GM19238 (cell line): ENCODE measurements at regions not wholly inside any gene's neighbourhood (a gene's known extent, or its start where the extent isn't known, plus 50 kb on each side); places are given as distances from the start of the nearest gene placed in this dataset.

Source experiments
- DNase-seq: peaks from one replicate; pipeline ENCODE4 v3.0.0; 2011; ENCODE audit warnings: low spot score; ENCODE audit not compliant: insufficient read length

GRCh38 chr9:17018540-17019196, 116.2 kb upstream of the CNTLN start:
- DNase-seq, result no peak

GRCh38 chr9:17017931-17018491, 116.8 kb upstream of the CNTLN start:
- no peak for DNase-seq

GRCh38 chr9:17013891-17014290, 120.9 kb upstream of the CNTLN start:
- no peak for DNase-seq

GRCh38 chr9:17013010-17013409, 121.8 kb upstream of the CNTLN start:
- DNase-seq, result no peak

- no peak for DNase-seq
These were observed 123.0 kb upstream of the CNTLN start for GRCh38 chr9:17011880-17012279.

- no peak for DNase-seq
These were observed 125.8 kb upstream of the CNTLN start for GRCh38 chr9:17009071-17009470.

- DNase-seq, result no peak
These were observed 129.6 kb upstream of the CNTLN start for GRCh38 chr9:17005056-17005823.

- DNase-seq, result no peak
These were observed 130.3 kb upstream of the CNTLN start for GRCh38 chr9:17004500-17004899.

GRCh38 chr9:17003576-17004240, 131.1 kb upstream of the CNTLN start:
- no peak for DNase-seq

GRCh38 chr9:16996901-16997491, 126.5 kb upstream of the BNC2 start:
- DNase-seq, result no peak

GRCh38 chr9:16992138-16992537, 121.7 kb upstream of the BNC2 start:
- DNase-seq, result no peak

- no peak for DNase-seq
These were observed 116.6 kb upstream of the BNC2 start for GRCh38 chr9:16987026-16987425.

- no peak for DNase-seq
These were observed 116.1 kb upstream of the BNC2 start for GRCh38 chr9:16986556-16986955.

GRCh38 chr9:16985559-16986348, 115.3 kb upstream of the BNC2 start:
- no peak for DNase-seq

GRCh38 chr9:16982780-16983310, 112.4 kb upstream of the BNC2 start:
- DNase-seq, result no peak

GRCh38 chr9:16976427-16976826, 106.0 kb upstream of the BNC2 start:
- no peak for DNase-seq

- DNase-seq, result no peak
These were observed 104.0 kb upstream of the BNC2 start for GRCh38 chr9:16974436-16974835.

GRCh38 chr9:16970321-16970720, 99.9 kb upstream of the BNC2 start:
- no peak for DNase-seq

GRCh38 chr9:16964228-16964627, 93.8 kb upstream of the BNC2 start:
- DNase-seq, result no peak

- DNase-seq, result no peak
These were observed 89.6 kb upstream of the BNC2 start for GRCh38 chr9:16960084-16960483.

- DNase-seq, result no peak
These were observed 88.9 kb upstream of the BNC2 start for GRCh38 chr9:16959391-16959790.
